ENCODE measurements at regions not wholly inside any gene's neighbourhood (a gene's known extent, or its start where the extent isn't known, plus 50 kb on each side); places are given as distances from the start of the nearest gene placed in this dataset.

GRCh38 chr6:84511929-84512328, 252.5 kb downstream of the TBX18 start:
- TF ChIP-seq CTCF (conservative IDR thresholded peaks at IDR 0.05 in 1 of 2, IDR thresholded peaks at IDR 0.05 in 1 of 2; ENCODE audit: extremely low read depth in 1 of 2, insufficient read depth in 1 of 2, low read depth in 1 of 2, low read length in 2 of 2) (no peak), EZH2 (IDR thresholded peaks at IDR 0.05; ENCODE audit: borderline replicate concordance, low read length) (no peak)

Measured in mammary epithelial cell (primary cell).